ENCODE measurements at regions not wholly inside any gene's neighbourhood (a gene's known extent, or its start where the extent isn't known, plus 50 kb on each side); places are given as distances from the start of the nearest gene placed in this dataset.

- no peak for DNase-seq (ENCODE audit: low spot score)
These were observed 116.9 kb upstream of the PTPN1 start for GRCh38 chr20:50393242-50393641.

DNA sequence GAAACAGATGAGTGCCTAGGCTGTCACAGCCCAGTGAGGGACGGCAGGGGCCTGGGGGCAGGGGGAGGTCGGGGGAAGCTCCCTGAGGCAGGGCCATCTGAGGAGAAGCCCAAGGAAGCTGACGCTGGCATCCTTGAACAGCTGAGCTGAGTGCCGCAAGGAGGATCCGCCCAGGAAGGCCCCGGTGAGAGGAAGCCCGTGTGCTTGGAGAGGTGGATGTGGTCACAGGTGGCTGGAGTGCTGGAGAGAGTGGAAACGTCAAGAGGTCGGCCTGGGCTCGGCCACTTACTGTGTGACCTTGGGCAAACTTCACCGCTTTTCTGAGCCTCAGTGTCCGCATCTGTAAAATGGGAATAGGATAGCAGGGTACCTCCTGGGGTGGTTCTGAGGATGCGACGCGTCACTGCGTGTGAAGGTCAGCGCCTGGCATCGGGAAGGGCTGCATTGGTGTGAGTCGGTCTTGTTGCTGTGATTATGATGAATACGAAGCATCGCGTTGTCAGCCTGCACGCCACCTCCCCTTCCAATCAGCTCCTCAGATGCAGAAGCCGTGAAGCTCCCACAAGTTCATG, 116.1 kb upstream of the PTPN1 start:
- no peak for DNase-seq (ENCODE audit: low spot score)

GRCh38 chr20:50394569-50394968, 115.6 kb upstream of the PTPN1 start:
- DNase-seq (ENCODE audit: low spot score), result no peak

GRCh38 chr20:50395251-50395729, 114.9 kb upstream of the PTPN1 start:
- no peak for DNase-seq (ENCODE audit: low spot score)

- DNase-seq (ENCODE audit: low spot score), result no peak
These were observed 114.2 kb upstream of the PTPN1 start for GRCh38 chr20:50395914-50396488.

- DNase-seq (ENCODE audit: low spot score), result no peak
These were observed 113.6 kb upstream of the PTPN1 start for GRCh38 chr20:50396623-50397022.

- DNase-seq (ENCODE audit: low spot score), result no peak
These were observed 113.1 kb upstream of the PTPN1 start for GRCh38 chr20:50397058-50397457.

GRCh38 chr20:50398064-50398463, 112.1 kb upstream of the PTPN1 start:
- DNase-seq (ENCODE audit: low spot score), result no peak

GRCh38 chr20:50398471-50398820, 111.7 kb upstream of the PTPN1 start:
- DNase-seq (ENCODE audit: low spot score), result no peak

DNA sequence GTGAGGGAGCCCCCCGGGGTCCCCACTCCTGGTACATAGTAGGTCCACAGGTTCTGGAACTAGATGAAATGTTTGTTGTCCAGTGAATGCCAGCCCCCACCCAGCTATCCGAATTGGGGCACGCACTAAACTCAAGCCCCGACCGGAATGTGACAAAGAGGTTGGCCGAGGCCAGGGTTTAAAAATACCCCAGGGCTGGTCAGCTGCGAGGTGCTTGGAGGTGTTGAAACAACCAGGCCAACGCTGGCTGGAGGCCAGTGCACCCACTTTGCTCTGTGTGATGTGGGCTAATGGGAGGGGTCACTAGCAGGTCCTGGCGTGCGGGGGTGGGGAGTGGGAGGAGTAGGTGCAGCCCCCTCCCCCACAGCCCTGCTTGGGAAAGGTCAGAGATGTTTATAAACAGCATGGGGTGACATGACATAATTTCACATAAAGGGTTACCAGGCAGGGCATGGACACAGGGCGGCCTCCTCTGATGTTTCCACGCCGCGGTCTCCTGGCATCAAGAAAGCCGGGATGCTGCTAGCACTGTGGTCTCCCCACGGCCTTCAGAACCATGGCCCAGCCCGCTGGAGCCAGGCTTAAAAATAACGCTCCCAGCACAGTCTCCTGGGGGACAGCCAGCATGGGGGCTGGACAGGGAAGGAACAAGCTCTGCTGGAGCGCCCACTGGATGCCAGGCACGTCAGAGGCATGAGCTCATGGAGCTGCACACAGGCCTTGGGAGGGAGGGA, 111.2 kb upstream of the PTPN1 start:
- DNase-seq (ENCODE audit: low spot score), result no peak

GRCh38 chr20:50399555-50399916, 110.6 kb upstream of the PTPN1 start:
- no peak for DNase-seq (ENCODE audit: low spot score)

- no peak for DNase-seq (ENCODE audit: low spot score)
These were observed 110.1 kb upstream of the PTPN1 start for GRCh38 chr20:50399917-50400704.

GRCh38 chr20:50400705-50401586, 109.2 kb upstream of the PTPN1 start:
- no peak for DNase-seq (ENCODE audit: low spot score)

- no peak for DNase-seq (ENCODE audit: low spot score)
These were observed 108.4 kb upstream of the PTPN1 start for GRCh38 chr20:50401587-50402418.

DNA sequence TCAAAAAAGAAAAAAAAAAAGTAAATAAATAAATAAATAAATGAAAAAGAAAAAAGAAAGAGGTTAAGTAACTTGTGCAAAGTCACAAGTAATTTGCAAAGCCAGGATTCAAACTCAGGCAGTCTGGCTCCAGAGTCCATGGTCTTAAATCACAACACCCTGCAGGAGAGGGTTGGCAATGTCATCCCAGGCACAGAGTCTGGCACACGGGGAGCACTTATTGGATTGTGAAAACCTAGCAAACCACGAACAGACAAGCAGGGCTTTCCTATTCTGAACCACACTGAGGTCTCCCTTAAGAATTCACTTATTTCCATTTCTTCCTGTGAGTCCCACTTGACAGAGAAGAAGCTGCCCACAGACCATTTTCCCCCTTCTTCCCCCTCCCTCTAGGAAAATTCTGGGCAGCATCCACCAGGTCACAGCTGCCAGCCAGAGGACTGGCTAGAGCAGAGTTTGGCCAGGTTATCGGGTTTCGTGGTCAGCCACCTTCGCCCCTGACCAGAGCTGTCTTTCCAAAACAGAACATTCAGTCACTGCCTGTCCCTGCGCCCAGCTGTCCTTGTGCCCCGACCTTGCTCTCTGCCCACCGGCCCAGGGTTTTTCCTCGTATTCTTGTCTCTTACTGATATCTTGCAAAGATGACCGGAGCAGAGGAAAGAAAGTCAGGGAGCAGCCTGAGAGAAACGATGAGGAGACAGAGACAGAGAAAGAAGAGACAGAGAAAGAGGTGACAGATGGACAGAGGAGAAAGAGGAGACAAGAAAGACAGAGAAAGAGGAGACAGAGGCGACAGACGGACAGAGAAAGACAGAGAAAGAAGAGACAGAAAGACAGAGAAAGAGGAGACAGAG, 106.4 kb upstream of the PTPN1 start:
- no peak for DNase-seq (ENCODE audit: low spot score)

- DNase-seq (ENCODE audit: low spot score), result no peak
These were observed 105.6 kb upstream of the PTPN1 start for GRCh38 chr20:50404419-50405234.

DNA sequence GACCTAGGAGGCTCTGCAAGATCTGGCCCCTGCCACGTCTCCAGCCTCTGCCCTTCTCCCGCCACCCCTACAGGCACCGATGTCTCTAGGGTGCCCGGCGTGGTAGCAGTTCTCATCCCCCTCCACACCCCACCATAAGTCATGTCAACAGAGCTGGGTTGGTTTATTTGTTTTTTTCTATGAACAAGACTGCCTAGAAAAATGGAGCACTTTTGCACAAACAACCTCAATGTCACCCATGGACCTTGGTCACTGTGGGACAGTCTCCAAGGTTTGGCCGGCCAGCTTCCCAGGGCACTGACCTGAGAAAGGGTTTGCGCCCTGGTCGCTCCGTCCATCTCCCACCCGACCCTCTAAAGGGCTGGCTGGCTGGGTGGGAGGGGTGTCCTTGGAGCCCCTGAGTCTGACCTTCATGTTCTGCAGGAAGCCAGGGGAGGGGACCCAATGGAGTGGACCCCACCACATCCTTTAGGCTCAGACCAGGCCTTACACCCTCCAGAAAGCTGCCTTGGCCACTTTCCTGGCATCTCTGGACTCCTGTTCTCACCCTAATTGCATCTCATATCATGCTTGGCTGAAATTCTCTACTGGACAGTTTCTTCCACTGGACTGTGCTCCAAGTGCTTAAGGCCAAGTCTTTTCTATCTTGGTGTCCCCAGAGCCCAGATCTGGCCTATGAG, 104.8 kb upstream of the PTPN1 start:
- no peak for DNase-seq (ENCODE audit: low spot score)

GRCh38 chr20:50405915-50406609, 104.1 kb upstream of the PTPN1 start:
- DNase-seq (ENCODE audit: low spot score), result no peak

Data from CD4-positive, alpha-beta T cell treated with Interleukin-2 at 100 ng/mL for 4 hours (primary cell).